T47D (cell line): ENCODE measurements at regions not wholly inside any gene's neighbourhood (a gene's known extent, or its start where the extent isn't known, plus 50 kb on each side); places are given as distances from the start of the nearest gene placed in this dataset.
"Not testable (repeated sequence)": the region's sequence is repeated elsewhere in the genome, so short reads cannot be mapped to it uniquely, and the experiment has no call there.

ENCODE experiments used
- DNase-seq, 2 experiments: peaks; one replicate each; pipeline versions ENCODE4 v3.0.0 to v3.0.0-alpha.2; 2011 to 2012; ENCODE audit warnings: low read depth in 1 of 2, low spot score in 1 of 2
- JUND ChIP-seq: IDR thresholded peaks from 2 replicates; pipeline ENCODE4 v1.6.1; 2012; ENCODE audit warnings: low read depth
- in situ Hi-C: cut with HindIII; loops from 2 replicates; pipeline ENCODE4 v1.10.0; 2016; ENCODE audit warnings: low sequenced_read_pairs, low pct_unique_long_range_greater_than_20kb

DNA sequence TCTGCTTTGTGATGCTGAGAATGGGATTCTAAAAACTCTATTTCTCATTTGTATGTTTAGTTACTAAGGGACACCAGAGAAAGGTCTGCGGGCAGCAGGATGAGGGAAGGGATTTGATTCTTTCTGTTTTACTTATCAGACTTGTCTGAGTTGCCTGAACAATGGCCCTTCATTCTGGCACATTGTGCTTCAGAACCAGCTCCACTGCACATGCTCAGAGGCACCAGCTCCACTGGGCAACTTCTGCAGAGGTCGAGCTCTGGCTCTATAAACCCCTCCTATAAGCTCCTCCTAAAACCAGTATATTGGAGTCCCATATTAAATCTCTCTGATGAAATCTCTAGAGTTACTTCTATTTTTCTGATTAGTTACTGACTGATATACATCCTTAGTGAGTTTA, 453.2 kb upstream of the CDIN1 start:
- in situ Hi-C loops = no loop called here

DNA sequence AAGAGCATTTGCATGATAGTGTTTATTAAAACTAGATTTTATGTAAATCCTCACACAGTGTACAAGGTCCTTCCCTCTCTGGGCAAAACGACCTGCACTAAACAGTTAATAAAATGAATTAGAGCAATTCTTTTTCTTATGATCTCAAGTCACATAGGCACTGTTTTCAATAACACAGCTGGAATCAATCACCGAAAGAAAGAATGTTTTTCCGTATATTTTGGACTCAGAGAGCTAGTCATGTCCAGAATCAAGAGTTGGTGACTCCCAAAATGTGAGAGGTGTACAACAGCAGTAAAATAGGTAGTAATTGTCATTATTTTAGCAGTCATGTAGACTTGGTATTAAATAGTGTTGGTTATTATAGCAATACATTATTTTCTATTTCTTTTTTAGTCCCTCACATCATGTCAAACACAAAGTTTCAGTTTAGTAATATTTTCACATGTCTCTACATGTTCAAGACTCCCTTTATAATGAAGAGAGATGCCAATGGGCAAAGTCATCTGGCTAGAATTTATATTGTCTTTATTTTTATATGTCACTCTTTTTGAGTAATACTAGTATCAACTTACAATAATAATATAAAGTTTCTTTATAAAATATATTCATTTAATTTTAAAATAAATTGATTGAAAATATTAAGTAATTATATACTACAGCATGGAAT, 448.6 kb upstream of the CDIN1 start:
- DNase-seq = no peak
- in situ Hi-C loops = no loop called here
- TF ChIP-seq JUND = no peak

More for the DNA sequence above, 453.2 kb upstream of the CDIN1 start:
- TF ChIP-seq JUND = no peak
- no peak for DNase-seq

DNA sequence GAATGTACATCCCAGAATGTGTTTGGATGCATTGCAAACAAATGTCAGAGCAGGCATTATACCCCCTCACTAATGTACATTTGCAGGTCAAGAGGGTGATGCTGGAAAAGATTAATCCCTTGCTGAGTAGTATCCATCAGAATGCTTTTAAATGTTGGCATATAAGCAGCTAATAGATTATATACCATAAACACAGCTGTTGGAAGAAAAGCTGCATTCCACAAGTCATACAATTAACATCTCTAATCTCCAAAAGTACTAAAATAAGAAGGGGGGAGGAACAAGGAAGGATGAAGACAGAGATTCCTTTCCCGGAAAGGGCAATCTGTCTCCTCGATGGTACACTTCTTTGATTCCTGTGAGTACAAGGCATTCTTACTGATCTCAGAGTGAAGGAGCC, 445.7 kb upstream of the CDIN1 start:
- in situ Hi-C loops = no loop called here
- no peak for TF ChIP-seq JUND
- no peak for DNase-seq

DNA sequence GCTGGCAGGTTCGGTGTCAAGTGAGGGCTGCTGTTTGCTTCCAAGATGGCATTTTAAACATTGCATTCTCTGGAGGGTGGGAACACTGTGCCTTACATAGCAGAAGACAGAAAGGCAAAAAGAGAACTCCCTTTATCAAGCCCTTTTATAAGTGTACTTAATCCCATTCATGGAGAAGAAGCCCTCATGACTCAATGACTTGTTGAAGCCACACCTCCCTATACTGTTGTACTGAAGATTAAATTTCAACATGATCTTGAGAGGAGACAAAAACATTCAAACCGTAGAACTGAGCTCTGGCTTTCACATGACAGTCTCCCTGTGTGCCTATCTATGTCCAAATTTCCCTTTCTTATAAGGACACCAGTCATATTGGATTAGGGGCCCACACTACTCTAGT, 443.4 kb upstream of the CDIN1 start:
- TF ChIP-seq JUND = no peak
- in situ Hi-C loops = no loop called here
- no peak for DNase-seq

DNA sequence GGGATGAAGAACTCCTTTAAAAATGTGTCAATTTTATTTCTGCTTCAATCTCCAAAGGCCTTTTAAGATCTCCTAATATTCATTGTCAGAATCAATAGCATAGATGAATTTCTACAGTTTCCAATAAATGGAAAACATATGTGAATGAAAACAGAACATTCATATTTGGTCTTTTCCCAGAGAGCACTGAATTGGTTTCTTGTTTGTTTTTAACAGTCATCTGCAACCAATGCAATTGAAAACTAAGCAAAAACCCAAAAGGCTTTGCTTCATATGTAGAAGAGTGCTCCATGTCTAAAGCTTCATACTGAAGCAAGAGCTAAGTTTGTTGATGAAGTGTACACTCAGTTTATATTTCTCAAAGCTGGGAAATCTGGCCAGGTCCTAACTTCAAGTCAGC, 426.5 kb upstream of the CDIN1 start:
- TF ChIP-seq JUND = no peak
- in situ Hi-C loops = no loop called here
- DNase-seq = no peak

DNA sequence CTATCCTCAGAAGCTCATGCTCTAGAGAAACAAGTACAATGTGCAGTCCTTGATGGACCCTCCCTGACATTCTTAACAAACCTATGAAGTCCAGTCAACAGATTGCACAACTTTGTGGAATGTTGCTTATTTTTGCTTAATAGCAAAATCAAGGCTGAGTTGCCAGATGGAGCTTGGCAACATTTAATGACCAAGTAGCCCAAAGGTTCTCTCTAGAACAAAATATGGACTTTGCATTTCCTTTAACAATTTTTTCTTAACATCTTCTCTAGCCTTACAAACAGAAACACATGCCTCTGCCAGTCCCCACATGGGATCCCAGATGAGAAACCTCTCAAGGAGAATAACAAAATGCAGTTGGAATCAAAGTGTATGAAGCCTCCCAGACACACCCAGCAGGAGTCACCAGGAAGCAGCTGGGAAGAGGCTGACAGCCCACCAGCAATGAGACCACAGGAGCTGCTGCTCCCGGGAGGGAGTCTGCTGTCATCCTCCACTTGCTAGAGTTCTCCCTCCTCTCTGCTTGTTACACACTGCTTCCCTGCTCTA, 422.5 kb upstream of the CDIN1 start:
- in situ Hi-C loops = no loop called here

DNA sequence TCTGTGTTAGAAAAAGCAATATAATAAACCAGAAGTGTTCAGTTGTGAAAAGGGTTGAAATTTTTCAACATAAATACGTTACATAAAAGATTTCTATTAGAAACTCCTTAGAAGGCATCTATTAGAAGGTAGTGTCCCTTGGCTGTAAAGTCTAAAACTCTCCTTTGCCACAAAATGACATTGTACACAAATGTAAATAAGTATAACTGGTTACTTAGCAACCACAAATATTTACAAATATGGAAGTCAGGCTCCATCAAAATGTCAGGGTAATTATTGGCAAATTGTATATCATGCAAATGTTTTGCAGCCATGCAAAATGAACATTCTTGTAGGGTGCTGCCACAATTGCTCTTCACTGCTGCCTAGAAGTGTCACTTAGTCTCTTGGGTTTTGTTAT, 419.1 kb upstream of the CDIN1 start:
- in situ Hi-C loops = no loop called here
- no peak for TF ChIP-seq JUND
- DNase-seq = no peak

More for the DNA sequence above, 422.5 kb upstream of the CDIN1 start:
- TF ChIP-seq JUND = no peak
- no peak for DNase-seq

DNA sequence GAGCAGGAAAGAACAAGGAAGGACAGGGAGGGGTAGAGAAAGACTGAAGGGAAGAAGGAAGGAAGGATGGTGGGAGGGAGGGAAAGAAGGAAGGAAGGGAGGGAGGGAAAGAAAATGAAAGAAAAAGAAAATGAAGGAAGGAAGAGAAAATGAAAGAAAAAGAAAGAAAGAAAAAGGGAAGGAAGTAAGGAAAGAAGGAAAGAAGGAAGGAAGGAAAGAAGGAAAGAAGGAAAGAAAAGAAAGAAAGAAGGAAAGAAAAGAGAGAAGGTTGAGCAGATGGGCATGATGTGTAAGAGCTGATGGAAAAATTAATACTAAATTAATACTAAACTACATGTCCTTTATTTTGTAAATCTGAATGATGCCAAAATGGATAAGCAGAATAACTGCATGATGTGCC, 418.3 kb upstream of the CDIN1 start:
- in situ Hi-C loops = no loop called here
- DNase-seq = no peak
- TF ChIP-seq JUND = no peak

DNA sequence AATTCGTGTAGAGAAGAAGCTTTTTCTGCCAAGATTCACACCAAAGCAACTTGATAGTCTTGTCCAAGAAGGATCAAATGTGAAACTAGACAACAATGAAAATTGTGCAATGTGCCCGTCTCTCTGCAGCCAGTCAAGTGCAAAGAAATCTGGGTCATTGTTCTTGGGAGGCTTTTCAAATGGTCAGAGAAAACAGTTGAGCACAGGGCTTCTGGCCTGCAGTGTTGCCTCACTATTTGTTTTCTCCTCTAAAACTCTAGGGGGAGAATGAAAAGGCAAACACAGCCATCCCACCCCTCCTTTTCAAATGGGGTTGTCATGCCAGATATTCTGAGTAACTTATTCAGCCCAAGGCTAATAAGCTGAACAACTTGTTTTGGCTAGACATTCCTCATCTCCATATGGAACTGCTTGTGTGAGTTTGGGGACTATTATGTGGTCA, 417.6 kb upstream of the CDIN1 start:
- no peak for TF ChIP-seq JUND
- peak in 1 of 2 experiments; percentile 53 for DNase-seq
- in situ Hi-C loops = no loop called here

DNA sequence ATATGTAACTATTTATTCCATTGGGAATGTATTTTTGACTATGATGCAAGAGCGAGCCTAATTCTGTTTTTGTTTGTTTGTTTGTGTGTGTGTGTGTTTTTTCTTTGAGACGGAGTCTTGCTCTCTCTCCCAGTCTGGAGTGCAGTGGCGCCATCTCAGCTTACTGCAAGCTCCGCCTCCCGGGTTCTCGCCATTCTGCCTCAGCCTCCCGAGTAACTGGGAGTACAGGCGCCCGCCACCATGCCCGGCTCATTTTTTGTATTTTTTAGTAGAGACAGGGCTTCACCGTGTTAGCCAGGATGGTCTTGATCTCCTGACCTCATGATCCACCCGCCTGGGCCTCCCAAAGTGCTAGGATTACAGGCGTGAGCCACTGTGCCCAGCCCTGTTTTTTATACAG, 415.4 kb upstream of the CDIN1 start:
- in situ Hi-C loops, DNase-seq: not testable (repeated sequence)

DNA sequence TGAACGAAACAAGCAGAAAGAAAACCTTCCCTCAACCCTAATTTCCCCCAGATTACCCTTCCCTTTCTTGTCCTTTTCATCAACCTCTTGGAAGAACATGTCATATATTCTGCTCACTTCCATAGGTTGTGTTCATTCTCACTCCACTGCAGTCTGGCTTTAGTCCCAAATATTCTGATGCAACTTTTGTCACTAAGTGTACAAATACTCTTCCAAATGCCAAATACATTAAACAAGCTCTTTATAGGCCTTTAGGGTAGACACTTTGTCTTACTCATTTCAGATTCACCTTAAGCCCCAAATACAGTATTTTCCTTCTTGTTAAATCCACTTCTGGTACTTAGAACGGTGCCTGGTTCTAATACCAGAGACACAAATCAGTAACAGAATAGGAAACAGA, 406.5 kb upstream of the CDIN1 start:
- TF ChIP-seq JUND = no peak
- peak in 1 of 2 experiments; percentile 28 for DNase-seq
- in situ Hi-C loops = no loop called here

DNA sequence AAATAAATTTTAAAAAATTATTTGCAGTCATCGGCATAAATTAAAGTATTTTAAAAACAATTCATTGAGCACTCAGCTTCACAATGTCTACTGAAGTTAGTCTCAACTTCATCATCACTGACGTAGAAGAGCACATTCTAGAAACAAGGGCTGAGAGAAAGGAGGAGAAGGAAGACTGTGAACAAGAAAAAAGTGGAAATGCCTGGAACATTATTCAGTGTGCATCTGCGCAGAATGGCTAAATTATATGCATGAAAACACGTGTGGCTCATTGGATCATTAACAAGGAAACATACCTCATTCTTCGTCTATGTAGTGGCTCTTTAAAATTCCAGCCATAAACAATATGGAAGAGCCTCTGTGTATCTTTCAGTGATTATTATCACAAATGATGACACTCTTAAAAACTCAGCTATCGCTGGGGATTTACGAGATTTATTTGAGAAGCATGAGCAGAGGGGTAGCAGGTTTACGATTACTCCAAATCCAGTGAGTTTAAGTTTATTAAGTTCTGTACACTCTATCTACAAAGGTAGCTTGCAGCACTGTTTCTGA, 404.2 kb upstream of the CDIN1 start:
- in situ Hi-C loops = no loop called here
- no peak for TF ChIP-seq JUND
- no peak for DNase-seq

DNA sequence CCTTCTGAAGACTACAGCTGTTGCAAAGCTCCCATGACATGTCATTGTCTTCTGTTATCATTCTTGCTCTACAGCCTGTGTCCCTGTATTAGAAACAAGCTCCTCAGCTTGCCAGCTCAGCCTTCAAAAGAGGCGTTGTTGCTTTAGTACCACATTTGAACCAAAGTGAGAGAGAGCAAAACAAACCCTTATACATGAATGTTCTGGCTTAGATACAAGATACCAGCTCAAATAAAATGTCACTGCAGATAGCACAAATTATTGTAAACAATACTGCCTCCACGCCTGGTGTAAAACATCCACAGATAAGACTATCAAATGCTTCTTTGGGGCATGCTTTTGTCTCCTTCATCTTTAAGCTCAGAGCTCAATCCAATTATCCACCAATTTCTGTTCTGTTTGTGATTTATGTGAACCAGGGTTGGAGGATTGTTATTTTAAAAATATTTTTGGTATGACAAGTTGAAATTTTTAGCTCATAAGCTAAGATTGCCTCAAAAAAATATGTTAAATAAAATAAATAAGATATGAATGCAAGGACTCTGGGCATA, 403.6 kb upstream of the CDIN1 start:
- no peak for DNase-seq
- TF ChIP-seq JUND = no peak
- in situ Hi-C loops = no loop called here
